ENCODE measurements at regions not wholly inside any gene's neighbourhood (a gene's known extent, or its start where the extent isn't known, plus 50 kb on each side); places are given as distances from the start of the nearest gene placed in this dataset.

- no peak for DNase-seq (ENCODE audit: low read depth)
Observed at GRCh38 chr4:15340902-15341732, 86.7 kb upstream of the C1QTNF7 start.

- no peak for DNase-seq (ENCODE audit: low read depth)
Observed at GRCh38 chr4:15341733-15342300, 86.0 kb upstream of the C1QTNF7 start.

GRCh38 chr4:15343000-15343399, 84.8 kb upstream of the C1QTNF7 start:
- DNase-seq (ENCODE audit: low read depth): no peak

- DNase-seq (ENCODE audit: low read depth): no peak
Observed at GRCh38 chr4:15343581-15343980, 84.3 kb upstream of the C1QTNF7 start.

GRCh38 chr4:15344041-15344440, 83.8 kb upstream of the C1QTNF7 start:
- DNase-seq (ENCODE audit: low read depth): no peak

- DNase-seq (ENCODE audit: low read depth): no peak
Observed at GRCh38 chr4:15345134-15345533, 82.7 kb upstream of the C1QTNF7 start.

GRCh38 chr4:15348236-15348635, 79.6 kb upstream of the C1QTNF7 start:
- DNase-seq (ENCODE audit: low read depth): no peak

GRCh38 chr4:15348695-15349094, 79.1 kb upstream of the C1QTNF7 start:
- no peak for DNase-seq (ENCODE audit: low read depth)

GRCh38 chr4:15349531-15349935, 78.3 kb upstream of the C1QTNF7 start:
- DNase-seq (ENCODE audit: low read depth): no peak

- DNase-seq (ENCODE audit: low read depth): no peak
Observed at GRCh38 chr4:15349965-15350364, 77.9 kb upstream of the C1QTNF7 start.

- no peak for DNase-seq (ENCODE audit: low read depth)
Observed at GRCh38 chr4:15352524-15352923, 75.3 kb upstream of the C1QTNF7 start.

GRCh38 chr4:15353207-15353606, 74.6 kb upstream of the C1QTNF7 start:
- no peak for DNase-seq (ENCODE audit: low read depth)

- DNase-seq (ENCODE audit: low read depth): no peak
Observed at GRCh38 chr4:15354371-15355297, 73.2 kb upstream of the C1QTNF7 start.

- no peak for DNase-seq (ENCODE audit: low read depth)
Observed at GRCh38 chr4:15361529-15361928, 66.3 kb upstream of the C1QTNF7 start.

GRCh38 chr4:15362541-15362940, 65.3 kb upstream of the C1QTNF7 start:
- DNase-seq (ENCODE audit: low read depth): no peak

- no peak for DNase-seq (ENCODE audit: low read depth)
Observed at GRCh38 chr4:15364183-15364582, 63.6 kb upstream of the C1QTNF7 start.

GRCh38 chr4:15365641-15366040, 62.2 kb upstream of the C1QTNF7 start:
- DNase-seq (ENCODE audit: low read depth): no peak

- DNase-seq (ENCODE audit: low read depth): no peak
Observed at GRCh38 chr4:15366721-15367120, 61.1 kb upstream of the C1QTNF7 start.

- no peak for DNase-seq (ENCODE audit: low read depth)
Observed at GRCh38 chr4:15368856-15369255, 59.0 kb upstream of the C1QTNF7 start.

- no peak for DNase-seq (ENCODE audit: low read depth)
Observed at GRCh38 chr4:15370296-15370695, 57.5 kb upstream of the C1QTNF7 start.

- DNase-seq (ENCODE audit: low read depth): no peak
Observed at GRCh38 chr4:15373363-15373762, 54.5 kb upstream of the C1QTNF7 start.

GRCh38 chr4:15374656-15375055, 53.2 kb upstream of the C1QTNF7 start:
- DNase-seq (ENCODE audit: low read depth): no peak

- DNase-seq (ENCODE audit: low read depth): no peak
Observed at GRCh38 chr4:15375667-15376066, 52.2 kb upstream of the C1QTNF7 start.

All from stimulated activated CD4-positive, alpha-beta T cell treated with anti-CD3 and anti-CD28 coated beads, Interleukin-2, amount 100 ng/mL, for 4 hours (primary cell).